ENCODE measurements at regions not wholly inside any gene's neighbourhood (a gene's known extent, or its start where the extent isn't known, plus 50 kb on each side); places are given as distances from the start of the nearest gene placed in this dataset.

GRCh38 chr2:238502088-238502810, 75.5 kb downstream of the ASB1 start:
- no peak for TF ChIP-seq CTCF (conservative IDR thresholded peaks at IDR 0.05)
- H3K27ac ChIP-seq: no peak overlapping the region

- no peak overlapping the region for H3K27ac ChIP-seq
- TF ChIP-seq CTCF (conservative IDR thresholded peaks at IDR 0.05): no peak
Observed at GRCh38 chr2:238502956-238503791, 76.4 kb downstream of the ASB1 start.

- no peak overlapping the region for H3K27ac ChIP-seq
- no peak for TF ChIP-seq CTCF (conservative IDR thresholded peaks at IDR 0.05)
Observed at GRCh38 chr2:238504181-238504931, 77.6 kb downstream of the ASB1 start.

GRCh38 chr2:238505119-238505891, 78.6 kb downstream of the ASB1 start:
- H3K27ac ChIP-seq: no peak overlapping the region
- no peak for TF ChIP-seq CTCF (conservative IDR thresholded peaks at IDR 0.05)

- TF ChIP-seq CTCF (conservative IDR thresholded peaks at IDR 0.05): no peak
Observed at GRCh38 chr2:238505892-238506280, 79.2 kb downstream of the ASB1 start.

GRCh38 chr2:238506371-238507068, 79.8 kb downstream of the ASB1 start:
- no peak for TF ChIP-seq CTCF (conservative IDR thresholded peaks at IDR 0.05)
- H3K27ac ChIP-seq: no peak overlapping the region

More at GRCh38 chr2:238505892-238506280, 79.2 kb downstream of the ASB1 start:
- H3K27ac ChIP-seq: no peak overlapping the region
